ENCODE measurements at regions not wholly inside any gene's neighbourhood (a gene's known extent, or its start where the extent isn't known, plus 50 kb on each side); places are given as distances from the start of the nearest gene placed in this dataset.

- DNase-seq: no peak
Measured at GRCh38 chr4:62849696-62850095, 1559.6 kb downstream of the TECRL start.

GRCh38 chr4:62835631-62836030 lies 1573.6 kb downstream of the TECRL start:
- DNase-seq: no peak

- DNase-seq: no peak
Measured at GRCh38 chr4:62822306-62822705, 1586.9 kb downstream of the TECRL start.

GRCh38 chr4:62816566-62816965 lies 1592.7 kb downstream of the TECRL start:
- DNase-seq: no peak

GRCh38 chr4:62814510-62815047 lies 1594.7 kb downstream of the TECRL start:
- no peak for DNase-seq

GRCh38 chr4:62806816-62807215 lies 1602.4 kb downstream of the TECRL start:
- DNase-seq: no peak

- no peak for DNase-seq
Measured at GRCh38 chr4:62804075-62804474, 1603.9 kb downstream of the ADGRL3 start.

GRCh38 chr4:62797221-62797620 lies 1597.1 kb downstream of the ADGRL3 start:
- no peak for DNase-seq

- no peak for DNase-seq
Measured at GRCh38 chr4:62791386-62791785, 1591.3 kb downstream of the ADGRL3 start.

- DNase-seq: peak in 1 of 2 experiments; percentile 18
Measured at GRCh38 chr4:62771983-62772557, 1571.9 kb downstream of the ADGRL3 start.

- no peak for DNase-seq
Measured at GRCh38 chr4:62740296-62740695, 1540.2 kb downstream of the ADGRL3 start.

GRCh38 chr4:62717154-62717553 lies 1517.0 kb downstream of the ADGRL3 start:
- DNase-seq: no peak

- no peak for DNase-seq
Measured at GRCh38 chr4:62711575-62711974, 1511.4 kb downstream of the ADGRL3 start.

GRCh38 chr4:62709618-62710252 lies 1509.6 kb downstream of the ADGRL3 start:
- DNase-seq: peak; percentile 56 to 57

GRCh38 chr4:62706423-62706822 lies 1506.3 kb downstream of the ADGRL3 start:
- DNase-seq: no peak

GRCh38 chr4:62683799-62684566 lies 1483.9 kb downstream of the ADGRL3 start:
- no peak for DNase-seq

- DNase-seq: no peak
Measured at GRCh38 chr4:62676962-62677361, 1476.8 kb downstream of the ADGRL3 start.

- DNase-seq: peak; percentile 88 to 91
Measured at GRCh38 chr4:62670514-62670913, 1470.4 kb downstream of the ADGRL3 start.

GRCh38 chr4:62661821-62662220 lies 1461.7 kb downstream of the ADGRL3 start:
- DNase-seq: no peak

- no peak for DNase-seq
Measured at GRCh38 chr4:62656006-62656405, 1455.9 kb downstream of the ADGRL3 start.

- peak; percentile 58 to 62 for DNase-seq
Measured at GRCh38 chr4:62644372-62644771, 1444.2 kb downstream of the ADGRL3 start.

- no peak for DNase-seq
Measured at GRCh38 chr4:62640296-62640695, 1440.2 kb downstream of the ADGRL3 start.

- no peak for DNase-seq
Measured at GRCh38 chr4:62627671-62628070, 1427.5 kb downstream of the ADGRL3 start.

GRCh38 chr4:62627141-62627540 lies 1427.0 kb downstream of the ADGRL3 start:
- no peak for DNase-seq
